ENCODE measurements at regions not wholly inside any gene's neighbourhood (a gene's known extent, or its start where the extent isn't known, plus 50 kb on each side); places are given as distances from the start of the nearest gene placed in this dataset.

- DNase-seq (ENCODE audit: low read depth in 2 of 2), result no peak
Measured at GRCh38 chr2:8003462-8004075, 678.3 kb upstream of the ID2 start.

GRCh38 chr2:8004250-8004681 lies 677.6 kb upstream of the ID2 start:
- no peak for DNase-seq (ENCODE audit: low read depth in 2 of 2)

GRCh38 chr2:8006181-8006580 lies 675.7 kb upstream of the ID2 start:
- no peak for DNase-seq (ENCODE audit: low read depth in 2 of 2)

GRCh38 chr2:8006626-8007025 lies 675.2 kb upstream of the ID2 start:
- DNase-seq (ENCODE audit: low read depth in 2 of 2), result no peak

GRCh38 chr2:8009010-8009597 lies 672.8 kb upstream of the ID2 start:
- DNase-seq (ENCODE audit: low read depth in 2 of 2), result no peak

GRCh38 chr2:8015848-8016600 lies 665.8 kb upstream of the ID2 start:
- DNase-seq (ENCODE audit: low read depth in 2 of 2), result no peak

- DNase-seq (ENCODE audit: low read depth in 2 of 2), result no peak
Measured at GRCh38 chr2:8016688-8017087, 665.2 kb upstream of the ID2 start.

GRCh38 chr2:8018956-8019355 lies 662.9 kb upstream of the ID2 start:
- no peak for DNase-seq (ENCODE audit: low read depth in 2 of 2)

GRCh38 chr2:8019934-8020333 lies 661.9 kb upstream of the ID2 start:
- DNase-seq (ENCODE audit: low read depth in 2 of 2), result no peak

GRCh38 chr2:8021921-8022320 lies 659.9 kb upstream of the ID2 start:
- no peak for DNase-seq (ENCODE audit: low read depth in 2 of 2)

GRCh38 chr2:8022908-8023640 lies 658.8 kb upstream of the ID2 start:
- no peak for DNase-seq (ENCODE audit: low read depth in 2 of 2)

GRCh38 chr2:8024506-8024905 lies 657.4 kb upstream of the ID2 start:
- no peak for DNase-seq (ENCODE audit: low read depth in 2 of 2)

GRCh38 chr2:8026381-8026780 lies 655.5 kb upstream of the ID2 start:
- no peak for DNase-seq (ENCODE audit: low read depth in 2 of 2)

- no peak for DNase-seq (ENCODE audit: low read depth in 2 of 2)
Measured at GRCh38 chr2:8027387-8027786, 654.5 kb upstream of the ID2 start.

- no peak for DNase-seq (ENCODE audit: low read depth in 2 of 2)
Measured at GRCh38 chr2:8028036-8028435, 653.8 kb upstream of the ID2 start.

- DNase-seq (ENCODE audit: low read depth in 2 of 2), result no peak
Measured at GRCh38 chr2:8028436-8028835, 653.4 kb upstream of the ID2 start.

GRCh38 chr2:8028981-8029380 lies 652.9 kb upstream of the ID2 start:
- no peak for DNase-seq (ENCODE audit: low read depth in 2 of 2)

- DNase-seq (ENCODE audit: low read depth in 2 of 2), result no peak
Measured at GRCh38 chr2:8030573-8031303, 651.1 kb upstream of the ID2 start.

- DNase-seq (ENCODE audit: low read depth in 2 of 2), result no peak
Measured at GRCh38 chr2:8031370-8031769, 650.5 kb upstream of the ID2 start.

GRCh38 chr2:8033546-8034096 lies 648.2 kb upstream of the ID2 start:
- DNase-seq (ENCODE audit: low read depth in 2 of 2), result no peak

- no peak for DNase-seq (ENCODE audit: low read depth in 2 of 2)
Measured at GRCh38 chr2:8036366-8036765, 645.5 kb upstream of the ID2 start.

GRCh38 chr2:8039732-8040131 lies 642.1 kb upstream of the ID2 start:
- no peak for DNase-seq (ENCODE audit: low read depth in 2 of 2)

All from activated CD8-positive, alpha-beta memory T cell treated with anti-CD3 and anti-CD28 coated beads for 4 hours (primary cell).